SU-DHL-6 (cell line): ENCODE measurements at regions not wholly inside any gene's neighbourhood (a gene's known extent, or its start where the extent isn't known, plus 50 kb on each side); places are given as distances from the start of the nearest gene placed in this dataset.

ENCODE experiments used
- H2AFZ ChIP-seq: fragments of 200-600 bp; sonication (generic); 2 replicates; pipeline ENCODE4 v1.6.1; 2014; ENCODE audit warnings: low read depth, mild to moderate bottlenecking, moderate library complexity, mixed read lengths, antibody characterized with exemption, low read length; ENCODE audit not compliant: severe bottlenecking
- H3F3A ChIP-seq: fragments of 200-600 bp; shearing (Covaris generic); 2 replicates; pipeline ENCODE4 v1.6.0; 2016; ENCODE audit warnings: antibody characterized with exemption, mild to moderate bottlenecking; ENCODE audit not compliant: insufficient read depth
- H3K27ac ChIP-seq: fragments of 200-600 bp; sonication (generic); 2 replicates; pipeline ENCODE4 v1.5.1; 2016; ENCODE audit warnings: low read depth, mild to moderate bottlenecking, low read length, moderate library complexity, mixed read lengths
- H3K27me3 ChIP-seq: fragments of 200-600 bp; sonication (generic), shearing (Covaris generic); 2 replicates; pipeline ENCODE4 v1.6.0; 2014; ENCODE audit warnings: mild to moderate bottlenecking, low read length
- H3K36me3 ChIP-seq: fragments of 200-600 bp; sonication (generic); 2 replicates; pipeline ENCODE4 v1.6.1; 2014; ENCODE audit warnings: mild to moderate bottlenecking, low read length, mixed read lengths
- H3K4me2 ChIP-seq: fragments of 300-600, 200-600 bp; shearing (Covaris generic), sonication (generic); 2 replicates; pipeline ENCODE4 v1.6.0; 2014; ENCODE audit warnings: low read length, low read depth, mild to moderate bottlenecking; ENCODE audit not compliant: poor library complexity, severe bottlenecking
- H3K4me3 ChIP-seq: fragments of 200-600 bp; sonication (generic); 2 replicates; pipeline ENCODE4 v1.5.1; 2014; ENCODE audit warnings: antibody characterized with exemption, low read length, mild to moderate bottlenecking, mixed read lengths; ENCODE audit not compliant: insufficient read depth, poor library complexity, severe bottlenecking
- H3K79me2 ChIP-seq: fragments of 200-600 bp; sonication (generic); 2 replicates; pipeline ENCODE4 v1.6.1; 2014; ENCODE audit warnings: mild to moderate bottlenecking, low read length, moderate library complexity; ENCODE audit not compliant: insufficient read depth
- H3K9ac ChIP-seq: fragments of 200-600 bp; sonication (generic); 2 replicates; pipeline ENCODE4 v1.7.0; 2014; ENCODE audit warnings: mild to moderate bottlenecking, low read length
- H3K9me2 ChIP-seq: fragments of 200-600 bp; sonication (generic); replicated peaks from 2 replicates; pipeline ENCODE4 v1.6.1; 2014; ENCODE audit warnings: low read length; ENCODE audit not compliant: insufficient read depth
- H3K9me3 ChIP-seq: fragments of 200-600 bp; sonication (generic); 2 replicates; pipeline ENCODE4 v1.6.1; 2014; ENCODE audit warnings: low read length, mixed read lengths; ENCODE audit not compliant: insufficient read depth
- H4K20me1 ChIP-seq: fragments of 200-600 bp; sonication (generic); 2 replicates; pipeline ENCODE4 v1.6.1; 2014; ENCODE audit warnings: low read depth, mild to moderate bottlenecking, antibody characterized with exemption, low read length, moderate library complexity, mixed read lengths
- CTCF ChIP-seq: fragments of 200-600 bp; sonication (generic); IDR thresholded peaks from one replicate; pipeline ENCODE4 v1.5.1; 2017; ENCODE audit warnings: antibody characterized with exemption, mild to moderate bottlenecking, low read length, moderate library complexity; ENCODE audit not compliant: insufficient read depth, poor library complexity, severe bottlenecking
- EZH2phosphoT487 ChIP-seq: fragments of 200-600 bp; sonication (generic), shearing (Covaris generic); conservative IDR thresholded peaks from 2 replicates; pipeline ENCODE4 v1.6.1; 2018; ENCODE audit warnings: mild to moderate bottlenecking, antibody characterized with exemption, low read length, moderate library complexity, mixed read lengths

DNA sequence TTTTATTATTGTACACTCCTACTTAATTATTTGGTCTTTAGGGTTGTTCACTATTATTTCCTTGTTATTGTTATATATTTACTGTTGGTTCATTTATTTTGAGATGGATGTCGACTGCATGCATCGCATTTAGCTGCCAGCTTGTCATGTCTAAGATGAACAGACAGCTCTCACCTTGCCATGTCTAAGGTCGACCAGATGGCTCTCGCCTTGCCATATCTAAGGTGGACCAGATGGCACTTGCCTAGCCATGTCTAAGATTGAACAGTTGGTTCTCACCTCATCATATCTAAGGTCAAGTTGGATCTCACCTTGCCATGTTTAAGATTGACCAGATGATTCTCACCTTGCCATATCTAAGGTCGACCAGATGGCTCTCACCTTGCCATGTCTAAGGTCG is 1440.9 kb downstream of the UQCRFS1 start:
- H3F3A ChIP-seq: no peaks in the 10 kb centered on the region
- TF ChIP-seq CTCF (no peak), EZH2phosphoT487 (no peak)
- no peak overlapping the region for H2AFZ ChIP-seq
- peaks cover 8% of the 10 kb centered on the region; the same call in 1 of the 2 replicates for H3K36me3 ChIP-seq
- no peak overlapping the region for H3K9ac ChIP-seq
- H3K79me2 ChIP-seq: peaks cover 6% of the 10 kb centered on the region; the same call in 1 of the 2 replicates
- no peaks in the 10 kb centered on the region for H4K20me1 ChIP-seq
- H3K9me2 ChIP-seq: no peaks in the 10 kb centered on the region
- no peaks in the 10 kb centered on the region for H3K27me3 ChIP-seq
- H3K4me2 ChIP-seq: no peak overlapping the region
- H3K9me3 ChIP-seq: no peaks in the 10 kb centered on the region
- H3K4me3 ChIP-seq: no peak overlapping the region
- no peak overlapping the region for H3K27ac ChIP-seq

- H3K9ac ChIP-seq: no peak overlapping the region
- no peaks in the 10 kb centered on the region for H3K9me3 ChIP-seq
- TF ChIP-seq CTCF: no peak
- H3F3A ChIP-seq: no peaks in the 10 kb centered on the region
- no peak overlapping the region for H2AFZ ChIP-seq
- H3K36me3 ChIP-seq: peaks cover 7% of the 10 kb centered on the region; the same call in 1 of the 2 replicates
- peaks cover 6% of the 10 kb centered on the region; the same call in 1 of the 2 replicates for H3K79me2 ChIP-seq
- no peak overlapping the region for H3K4me3 ChIP-seq
- H3K9me2 ChIP-seq: no peaks in the 10 kb centered on the region
- H4K20me1 ChIP-seq: no peaks in the 10 kb centered on the region
- no peak overlapping the region for H3K27ac ChIP-seq
- H3K27me3 ChIP-seq: no peaks in the 10 kb centered on the region
- no peak overlapping the region for H3K4me2 ChIP-seq
Measured at GRCh38 chr19:27770095-27770494, 1442.9 kb downstream of the UQCRFS1 start.

DNA sequence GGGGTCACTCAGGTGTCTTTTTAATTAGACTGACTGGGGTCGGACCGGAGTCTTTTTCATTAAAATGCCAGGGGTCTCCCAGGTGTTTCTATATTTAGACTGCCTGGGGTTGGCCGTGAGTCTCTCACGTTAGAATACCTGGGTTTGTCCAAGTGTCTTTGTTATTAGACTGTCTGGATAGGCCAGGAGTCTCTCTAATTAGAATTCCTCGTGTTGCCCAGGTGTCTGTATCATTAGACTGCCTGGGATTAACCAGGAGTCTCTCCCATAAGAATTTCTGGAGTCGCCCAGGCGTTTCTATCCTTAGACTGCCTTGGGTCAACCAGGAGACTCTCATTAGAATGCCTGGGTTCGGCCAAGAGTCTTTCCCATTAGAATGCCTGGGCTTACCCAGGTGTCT is 1445.7 kb downstream of the UQCRFS1 start:
- Histone ChIP-seq H3K9ac (no peak overlapping the region), H2AFZ (no peak overlapping the region), H3K4me2 (no peak overlapping the region), H3K9me2 (no peaks in the 10 kb centered on the region), H4K20me1 (no peaks in the 10 kb centered on the region), H3K27me3 (no peaks in the 10 kb centered on the region), H3K79me2 (no peaks in the 10 kb centered on the region), H3F3A (no peaks in the 10 kb centered on the region), H3K27ac (no peak overlapping the region), H3K4me3 (no peak overlapping the region), H3K36me3 (no peaks in the 10 kb centered on the region), H3K9me3 (no peaks in the 10 kb centered on the region)
- TF ChIP-seq CTCF: no peak
- no peak for TF ChIP-seq EZH2phosphoT487
